ENCODE measurements at regions not wholly inside any gene's neighbourhood (a gene's known extent, or its start where the extent isn't known, plus 50 kb on each side); places are given as distances from the start of the nearest gene placed in this dataset.

DNA sequence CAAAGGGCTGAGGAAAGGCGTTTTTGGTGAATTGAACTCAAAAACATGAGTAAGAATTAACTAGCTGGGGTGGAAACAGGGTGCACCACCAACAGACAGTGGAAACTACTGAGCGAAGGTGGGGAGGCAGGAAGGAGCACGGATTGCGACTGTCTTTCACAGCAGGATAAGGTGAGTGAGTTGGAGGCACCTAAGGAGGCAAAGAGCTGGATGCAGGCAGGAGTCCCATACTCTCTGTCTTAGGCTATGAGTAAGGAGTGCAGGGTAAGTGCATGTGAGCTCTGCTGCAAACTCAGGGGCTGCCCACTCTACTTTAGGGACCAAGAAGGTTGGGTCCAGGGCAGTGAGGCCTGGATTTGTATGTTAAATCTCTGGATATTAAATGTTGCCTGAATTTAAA is 333.1 kb upstream of the ZNF521 start:
- Histone ChIP-seq H3K9me3 (ENCODE audit: low read length) (no peaks in the 10 kb centered on the region), H3K4me3 (ENCODE audit: low read length) (no peak overlapping the region), H3K4me1 (ENCODE audit: low read length) (no peaks in the 10 kb centered on the region), H3K27me3 (ENCODE audit: low read length) (no peaks in the 10 kb centered on the region), H3K27ac (ENCODE audit: low read length) (no peak overlapping the region), H3K79me2 (ENCODE audit: low read length) (no peaks in the 10 kb centered on the region), H2AFZ (ENCODE audit: low read length) (no peak overlapping the region), H4K20me1 (ENCODE audit: insufficient read depth, low read depth, low read length) (no peaks in the 10 kb centered on the region), H3K36me3 (ENCODE audit: insufficient read depth, low read length) (no peaks in the 10 kb centered on the region), H3K4me2 (ENCODE audit: low read depth, low read length, poor library complexity, severe bottlenecking) (no peak overlapping the region), H3K9me2 (replicated peaks; ENCODE audit: insufficient read depth, low read length) (no peaks in the 10 kb centered on the region), H3K9ac (ENCODE audit: low read length) (no peak overlapping the region)
- no peak for DNase-seq

DNA sequence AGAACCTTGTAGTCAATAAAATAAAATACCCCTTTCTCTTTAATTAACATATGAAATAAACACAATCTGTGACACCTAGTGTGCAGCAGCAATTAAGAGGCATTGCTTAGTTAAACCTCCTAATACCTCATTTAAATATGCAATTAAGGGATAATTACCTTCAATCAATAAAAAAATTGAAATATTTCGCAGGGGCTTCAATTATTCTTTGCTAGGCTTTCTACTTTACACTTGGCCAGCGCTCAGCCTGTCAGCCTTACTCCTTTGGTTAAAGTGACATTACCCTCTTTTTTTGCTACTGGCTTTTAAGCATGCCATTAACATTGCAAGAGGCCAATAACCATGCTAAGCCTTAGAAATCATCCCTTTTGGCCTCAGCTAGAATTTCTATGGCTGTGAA is 327.5 kb upstream of the ZNF521 start:
- no peaks in the 10 kb centered on the region for H3K36me3 ChIP-seq (ENCODE audit: insufficient read depth, low read length)
- H3K9ac ChIP-seq (ENCODE audit: low read length), result no peak overlapping the region
- no peak overlapping the region for H3K4me2 ChIP-seq (ENCODE audit: low read depth, low read length, poor library complexity, severe bottlenecking)
- H3K4me3 ChIP-seq (ENCODE audit: low read length), result no peak overlapping the region
- H3K79me2 ChIP-seq (ENCODE audit: low read length), result no peaks in the 10 kb centered on the region
- no peaks in the 10 kb centered on the region for H3K9me3 ChIP-seq (ENCODE audit: low read length)
- H3K9me2 ChIP-seq (replicated peaks; ENCODE audit: insufficient read depth, low read length), result no peaks in the 10 kb centered on the region
- H2AFZ ChIP-seq (ENCODE audit: low read length), result no peak overlapping the region
- no peaks in the 10 kb centered on the region for H3K4me1 ChIP-seq (ENCODE audit: low read length)
- no peaks in the 10 kb centered on the region for H3K27me3 ChIP-seq (ENCODE audit: low read length)
- no peaks in the 10 kb centered on the region for H4K20me1 ChIP-seq (ENCODE audit: insufficient read depth, low read depth, low read length)
- no peak for DNase-seq
- H3K27ac ChIP-seq (ENCODE audit: low read length), result no peak overlapping the region

DNA sequence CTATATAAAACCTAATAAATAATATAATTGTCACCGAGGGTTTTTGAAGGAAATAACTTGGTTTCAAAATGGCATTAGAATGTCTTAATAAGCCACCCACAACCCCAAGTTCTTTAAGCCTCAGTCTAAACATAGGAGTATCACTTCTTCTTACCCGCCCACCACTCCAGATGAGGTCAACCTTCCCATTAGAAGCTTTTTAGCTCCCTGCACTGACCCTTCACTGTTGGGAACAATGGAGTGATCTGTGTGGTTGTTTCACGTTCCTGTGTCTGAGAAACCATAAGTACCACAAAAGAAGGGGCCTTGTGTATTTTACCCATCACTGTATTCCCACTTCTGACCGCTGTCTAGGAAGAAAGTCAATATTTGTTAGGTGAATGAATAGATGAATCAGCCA is 326.3 kb upstream of the ZNF521 start:
- H3K4me1 ChIP-seq (ENCODE audit: low read length), result no peaks in the 10 kb centered on the region
- no peak overlapping the region for H3K27ac ChIP-seq (ENCODE audit: low read length)
- no peak overlapping the region for H3K9ac ChIP-seq (ENCODE audit: low read length)
- H3K27me3 ChIP-seq (ENCODE audit: low read length), result no peaks in the 10 kb centered on the region
- H3K4me3 ChIP-seq (ENCODE audit: low read length), result no peak overlapping the region
- no peak overlapping the region for H3K4me2 ChIP-seq (ENCODE audit: low read depth, low read length, poor library complexity, severe bottlenecking)
- H4K20me1 ChIP-seq (ENCODE audit: insufficient read depth, low read depth, low read length), result no peaks in the 10 kb centered on the region
- H3K36me3 ChIP-seq (ENCODE audit: insufficient read depth, low read length), result no peaks in the 10 kb centered on the region
- no peak overlapping the region for H2AFZ ChIP-seq (ENCODE audit: low read length)
- H3K9me2 ChIP-seq (replicated peaks; ENCODE audit: insufficient read depth, low read length), result no peaks in the 10 kb centered on the region
- DNase-seq, result no peak
- H3K79me2 ChIP-seq (ENCODE audit: low read length), result no peaks in the 10 kb centered on the region
- no peaks in the 10 kb centered on the region for H3K9me3 ChIP-seq (ENCODE audit: low read length)

DNA sequence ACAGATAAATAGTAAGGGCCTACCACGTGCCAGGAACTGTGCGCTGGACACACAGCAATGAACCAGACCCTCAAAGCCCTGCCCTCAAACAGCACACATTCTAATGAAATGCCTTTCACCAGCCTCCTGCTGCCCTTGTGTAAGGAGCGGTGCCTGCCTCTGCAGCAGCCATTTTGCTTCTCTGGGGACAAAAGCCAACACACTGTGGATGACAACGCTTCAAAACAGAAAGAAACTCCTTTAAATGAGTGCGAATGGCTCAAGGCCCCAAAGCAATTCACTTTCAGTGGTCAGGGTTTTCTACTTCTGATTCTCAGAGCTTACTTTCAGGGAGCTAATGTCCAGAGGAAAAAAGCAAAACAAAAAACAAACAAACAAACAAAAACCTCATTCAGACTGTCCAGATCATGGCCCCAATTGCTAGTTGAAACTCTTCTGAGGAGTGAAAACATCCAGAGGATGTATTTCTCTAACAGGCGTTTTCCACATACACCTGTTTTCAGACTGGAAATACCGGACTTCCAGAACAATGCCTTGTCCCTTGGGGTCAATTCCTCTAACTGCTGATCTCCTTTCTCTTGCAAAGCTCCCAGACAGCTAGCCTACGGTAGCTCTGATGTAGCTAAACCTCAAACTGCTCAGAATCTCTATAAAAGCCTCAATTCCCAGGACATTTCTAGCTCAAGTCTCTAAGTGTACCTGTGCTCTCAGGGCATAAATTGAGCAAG is 323.3 kb upstream of the ZNF521 start:
- no peaks in the 10 kb centered on the region for H3K4me1 ChIP-seq (ENCODE audit: low read length)
- no peaks in the 10 kb centered on the region for H3K36me3 ChIP-seq (ENCODE audit: insufficient read depth, low read length)
- H3K79me2 ChIP-seq (ENCODE audit: low read length), result no peaks in the 10 kb centered on the region
- H2AFZ ChIP-seq (ENCODE audit: low read length), result no peak overlapping the region
- no peak overlapping the region for H3K4me3 ChIP-seq (ENCODE audit: low read length)
- no peaks in the 10 kb centered on the region for H3K9me2 ChIP-seq (replicated peaks; ENCODE audit: insufficient read depth, low read length)
- no peaks in the 10 kb centered on the region for H4K20me1 ChIP-seq (ENCODE audit: insufficient read depth, low read depth, low read length)
- no peaks in the 10 kb centered on the region for H3K27me3 ChIP-seq (ENCODE audit: low read length)
- no peak overlapping the region for H3K9ac ChIP-seq (ENCODE audit: low read length)
- no peak overlapping the region for H3K27ac ChIP-seq (ENCODE audit: low read length)
- DNase-seq, result no peak
- H3K9me3 ChIP-seq (ENCODE audit: low read length), result no peaks in the 10 kb centered on the region
- no peak overlapping the region for H3K4me2 ChIP-seq (ENCODE audit: low read depth, low read length, poor library complexity, severe bottlenecking)

DNA sequence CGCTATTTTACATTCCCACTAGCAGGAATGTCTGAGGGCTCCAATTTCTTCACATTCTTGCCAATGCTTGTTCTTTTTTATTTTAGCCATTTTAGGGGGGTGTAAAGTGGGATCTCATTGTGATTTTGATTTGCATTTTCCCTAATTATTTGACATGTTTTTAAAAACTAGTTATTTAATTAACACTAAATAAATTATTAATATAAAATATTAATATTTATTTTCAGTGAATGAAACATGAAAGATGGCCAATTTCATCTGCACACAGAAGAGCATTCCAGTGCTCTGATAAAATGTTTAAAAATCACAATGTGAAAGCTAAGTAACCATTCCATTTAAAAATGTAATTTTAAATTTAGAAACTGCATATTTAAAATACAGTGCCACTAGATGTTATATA is 322.2 kb upstream of the ZNF521 start:
- Histone ChIP-seq H3K4me1 (ENCODE audit: low read length) (no peaks in the 10 kb centered on the region), H3K36me3 (ENCODE audit: insufficient read depth, low read length) (no peaks in the 10 kb centered on the region), H2AFZ (ENCODE audit: low read length) (no peak overlapping the region), H3K4me2 (ENCODE audit: low read depth, low read length, poor library complexity, severe bottlenecking) (no peak overlapping the region), H3K27ac (ENCODE audit: low read length) (no peak overlapping the region), H3K4me3 (ENCODE audit: low read length) (no peak overlapping the region), H3K27me3 (ENCODE audit: low read length) (no peaks in the 10 kb centered on the region), H4K20me1 (ENCODE audit: insufficient read depth, low read depth, low read length) (no peaks in the 10 kb centered on the region), H3K9ac (ENCODE audit: low read length) (no peak overlapping the region), H3K79me2 (ENCODE audit: low read length) (no peaks in the 10 kb centered on the region), H3K9me2 (replicated peaks; ENCODE audit: insufficient read depth, low read length) (no peaks in the 10 kb centered on the region), H3K9me3 (ENCODE audit: low read length) (no peaks in the 10 kb centered on the region)
- DNase-seq, result no peak

- Histone ChIP-seq H3K4me3 (ENCODE audit: low read length) (no peak overlapping the region), H3K79me2 (ENCODE audit: low read length) (no peaks in the 10 kb centered on the region), H4K20me1 (ENCODE audit: insufficient read depth, low read depth, low read length) (no peaks in the 10 kb centered on the region), H3K4me1 (ENCODE audit: low read length) (no peaks in the 10 kb centered on the region), H3K9me2 (replicated peaks; ENCODE audit: insufficient read depth, low read length) (no peaks in the 10 kb centered on the region), H3K9me3 (ENCODE audit: low read length) (no peaks in the 10 kb centered on the region), H2AFZ (ENCODE audit: low read length) (no peak overlapping the region), H3K27ac (ENCODE audit: low read length) (no peak overlapping the region), H3K36me3 (ENCODE audit: insufficient read depth, low read length) (no peaks in the 10 kb centered on the region), H3K9ac (ENCODE audit: low read length) (no peak overlapping the region), H3K27me3 (ENCODE audit: low read length) (no peaks in the 10 kb centered on the region), H3K4me2 (ENCODE audit: low read depth, low read length, poor library complexity, severe bottlenecking) (no peak overlapping the region)
- DNase-seq, result peak; percentile 64
These were observed 320.5 kb upstream of the ZNF521 start for GRCh38 chr18:25672490-25672889.

DNA sequence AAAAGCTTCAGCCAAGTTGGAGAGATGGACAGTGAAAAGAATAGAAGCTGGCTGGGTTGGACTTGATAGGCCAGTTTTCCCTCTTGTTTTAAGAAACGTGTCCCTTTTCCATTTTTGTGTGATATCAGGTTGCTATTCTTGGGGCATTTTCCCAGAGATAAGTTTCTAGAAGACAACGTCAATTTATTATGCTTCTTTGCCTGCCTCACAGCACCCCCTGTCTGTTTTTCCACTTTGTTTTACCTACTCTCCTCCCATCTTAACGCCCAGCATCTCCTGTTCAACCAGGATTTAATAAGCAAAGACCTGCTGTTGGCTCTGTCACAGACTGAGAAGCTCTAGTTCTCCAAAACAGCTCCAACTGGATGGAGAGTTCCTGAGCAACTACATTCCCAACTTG is 317.8 kb upstream of the ZNF521 start:
- H3K79me2 ChIP-seq (ENCODE audit: low read length), result no peaks in the 10 kb centered on the region
- H3K4me3 ChIP-seq (ENCODE audit: low read length), result no peak overlapping the region
- no peaks in the 10 kb centered on the region for H3K4me1 ChIP-seq (ENCODE audit: low read length)
- no peak overlapping the region for H3K4me2 ChIP-seq (ENCODE audit: low read depth, low read length, poor library complexity, severe bottlenecking)
- H3K9ac ChIP-seq (ENCODE audit: low read length), result no peak overlapping the region
- no peak for DNase-seq
- H3K9me3 ChIP-seq (ENCODE audit: low read length), result no peaks in the 10 kb centered on the region
- H3K27me3 ChIP-seq (ENCODE audit: low read length), result no peaks in the 10 kb centered on the region
- H4K20me1 ChIP-seq (ENCODE audit: insufficient read depth, low read depth, low read length), result no peaks in the 10 kb centered on the region
- H2AFZ ChIP-seq (ENCODE audit: low read length), result no peak overlapping the region
- no peaks in the 10 kb centered on the region for H3K36me3 ChIP-seq (ENCODE audit: insufficient read depth, low read length)
- no peaks in the 10 kb centered on the region for H3K9me2 ChIP-seq (replicated peaks; ENCODE audit: insufficient read depth, low read length)
- H3K27ac ChIP-seq (ENCODE audit: low read length), result no peak overlapping the region

GRCh38 chr18:25662272-25662671 is 310.3 kb upstream of the ZNF521 start:
- Histone ChIP-seq H3K27me3 (ENCODE audit: low read length) (no peaks in the 10 kb centered on the region), H3K4me3 (ENCODE audit: low read length) (no peak overlapping the region), H3K9me2 (replicated peaks; ENCODE audit: insufficient read depth, low read length) (no peaks in the 10 kb centered on the region), H3K79me2 (ENCODE audit: low read length) (no peaks in the 10 kb centered on the region), H3K9me3 (ENCODE audit: low read length) (no peaks in the 10 kb centered on the region), H3K4me2 (ENCODE audit: low read depth, low read length, poor library complexity, severe bottlenecking) (no peak overlapping the region), H2AFZ (ENCODE audit: low read length) (no peak overlapping the region), H3K36me3 (ENCODE audit: insufficient read depth, low read length) (no peaks in the 10 kb centered on the region), H3K4me1 (ENCODE audit: low read length) (no peaks in the 10 kb centered on the region), H3K27ac (ENCODE audit: low read length) (no peak overlapping the region), H4K20me1 (ENCODE audit: insufficient read depth, low read depth, low read length) (no peaks in the 10 kb centered on the region), H3K9ac (ENCODE audit: low read length) (no peak overlapping the region)
- no peak for DNase-seq

GRCh38 chr18:25661831-25662230 is 309.9 kb upstream of the ZNF521 start:
- H3K79me2 ChIP-seq (ENCODE audit: low read length), result no peaks in the 10 kb centered on the region
- no peak overlapping the region for H3K9ac ChIP-seq (ENCODE audit: low read length)
- H3K4me3 ChIP-seq (ENCODE audit: low read length), result no peak overlapping the region
- no peak for DNase-seq
- H3K4me1 ChIP-seq (ENCODE audit: low read length), result no peaks in the 10 kb centered on the region
- no peaks in the 10 kb centered on the region for H3K9me2 ChIP-seq (replicated peaks; ENCODE audit: insufficient read depth, low read length)
- H2AFZ ChIP-seq (ENCODE audit: low read length), result no peak overlapping the region
- H3K4me2 ChIP-seq (ENCODE audit: low read depth, low read length, poor library complexity, severe bottlenecking), result no peak overlapping the region
- no peaks in the 10 kb centered on the region for H3K36me3 ChIP-seq (ENCODE audit: insufficient read depth, low read length)
- no peaks in the 10 kb centered on the region for H3K27me3 ChIP-seq (ENCODE audit: low read length)
- no peaks in the 10 kb centered on the region for H3K9me3 ChIP-seq (ENCODE audit: low read length)
- H4K20me1 ChIP-seq (ENCODE audit: insufficient read depth, low read depth, low read length), result no peaks in the 10 kb centered on the region
- H3K27ac ChIP-seq (ENCODE audit: low read length), result no peak overlapping the region

Data from Karpas-422 (cell line).